GM23248 (cell line): ENCODE measurements at regions not wholly inside any gene's neighbourhood (a gene's known extent, or its start where the extent isn't known, plus 50 kb on each side); places are given as distances from the start of the nearest gene placed in this dataset.

ENCODE experiments used
- EZH2 ChIP-seq: fragments of 200-600 bp; sonication (generic); IDR thresholded peaks from 2 replicates; pipeline ENCODE4 v1.6.1; 2018; ENCODE audit warnings: antibody characterized with exemption, mild to moderate bottlenecking; ENCODE audit not compliant: insufficient read depth, poor library complexity, severe bottlenecking
- EZH2phosphoT487 ChIP-seq: fragments of 200-600 bp; sonication (generic); IDR thresholded peaks from 2 replicates; pipeline ENCODE4 v1.6.1; 2018; ENCODE audit warnings: antibody characterized with exemption, moderate library complexity, mild to moderate bottlenecking, low read depth; ENCODE audit not compliant: insufficient read depth

- TF ChIP-seq EZH2, result no peak
- TF ChIP-seq EZH2phosphoT487, result no peak
Measured at GRCh38 chr5:173785866-173786265, 102.3 kb upstream of the CPEB4 start.
